ENCODE measurements at regions not wholly inside any gene's neighbourhood (a gene's known extent, or its start where the extent isn't known, plus 50 kb on each side); places are given as distances from the start of the nearest gene placed in this dataset.

- TF ChIP-seq CTCF (IDR thresholded peaks at IDR 0.05) (no peak), POLR2AphosphoS5 (IDR thresholded peaks at IDR 0.05; ENCODE audit: insufficient read depth in 1 of 2, low read depth in 1 of 2) (no peak)
Measured at GRCh38 chr13:47119575-47120235, 222.9 kb upstream of the HTR2A start.

Data from vagina (tissue), 2 donors.